ENCODE measurements at regions not wholly inside any gene's neighbourhood (a gene's known extent, or its start where the extent isn't known, plus 50 kb on each side); places are given as distances from the start of the nearest gene placed in this dataset.

DNA sequence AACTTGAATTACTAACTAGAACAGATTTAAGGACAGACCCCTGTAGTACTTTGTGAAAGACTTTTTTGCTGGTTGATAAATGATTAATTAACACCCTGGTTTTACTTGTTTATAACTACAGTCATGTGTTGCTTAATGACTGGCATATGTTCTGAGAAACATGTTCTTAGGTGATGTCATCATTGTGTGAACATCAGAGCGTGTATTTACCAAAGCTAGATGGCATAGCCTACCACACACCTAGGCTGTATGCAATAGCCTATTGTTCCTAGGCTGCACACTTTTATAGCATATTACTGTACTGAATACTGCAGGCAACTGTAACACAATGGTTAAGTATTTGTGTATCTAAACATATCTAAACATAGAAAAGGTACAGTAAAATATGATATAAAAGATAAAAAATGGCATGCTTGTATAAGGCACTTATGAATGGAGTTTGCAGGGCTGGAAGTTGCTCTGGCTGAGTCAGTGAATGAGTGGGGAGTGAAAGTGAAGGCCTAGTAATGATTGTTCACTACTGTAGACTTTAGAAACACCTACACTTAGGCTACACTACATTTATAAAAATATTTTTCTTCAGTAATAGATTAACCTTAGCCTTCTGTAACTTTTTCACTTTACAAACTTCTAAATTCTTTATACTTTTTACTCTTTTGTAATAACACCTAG is 260.3 kb downstream of the KCNRG start:
- Histone ChIP-seq H3K4me3 (no peak overlapping the region), H3K9me3 (peaks cover 0 to 11% (median 0%) of the 10 kb centered on the region in 4 donors), H3K27ac (replicated peaks in 1 of 4) (no peak overlapping the region), H3K4me1 (no peaks in the 10 kb centered on the region), H3K27me3 (no peaks in the 10 kb centered on the region), H3K36me3 (no peaks in the 10 kb centered on the region)
- TF ChIP-seq, protein P1, sequence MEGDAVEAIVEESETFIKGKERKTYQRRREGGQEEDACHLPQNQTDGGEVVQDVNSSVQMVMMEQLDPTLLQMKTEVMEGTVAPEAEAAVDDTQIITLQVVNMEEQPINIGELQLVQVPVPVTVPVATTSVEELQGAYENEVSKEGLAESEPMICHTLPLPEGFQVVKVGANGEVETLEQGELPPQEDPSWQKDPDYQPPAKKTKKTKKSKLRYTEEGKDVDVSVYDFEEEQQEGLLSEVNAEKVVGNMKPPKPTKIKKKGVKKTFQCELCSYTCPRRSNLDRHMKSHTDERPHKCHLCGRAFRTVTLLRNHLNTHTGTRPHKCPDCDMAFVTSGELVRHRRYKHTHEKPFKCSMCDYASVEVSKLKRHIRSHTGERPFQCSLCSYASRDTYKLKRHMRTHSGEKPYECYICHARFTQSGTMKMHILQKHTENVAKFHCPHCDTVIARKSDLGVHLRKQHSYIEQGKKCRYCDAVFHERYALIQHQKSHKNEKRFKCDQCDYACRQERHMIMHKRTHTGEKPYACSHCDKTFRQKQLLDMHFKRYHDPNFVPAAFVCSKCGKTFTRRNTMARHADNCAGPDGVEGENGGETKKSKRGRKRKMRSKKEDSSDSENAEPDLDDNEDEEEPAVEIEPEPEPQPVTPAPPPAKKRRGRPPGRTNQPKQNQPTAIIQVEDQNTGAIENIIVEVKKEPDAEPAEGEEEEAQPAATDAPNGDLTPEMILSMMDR (IDR thresholded peaks at IDR 0.05) = no peak
- TF ChIP-seq POLR2A (IDR thresholded peaks at IDR 0.05; ENCODE audit: low read depth) (no peak), POLR2AphosphoS5 (IDR thresholded peaks at IDR 0.05) (no peak)
- intact Hi-C loops (cut with DNase I) = no loop called here
- 95% methylated on average over 1 of the region's 1 CpG for WGBS
- no peak for DNase-seq (ENCODE audit: extremely low spot score)

GRCh38 chr13:50276550-50276949 is 261.3 kb downstream of the KCNRG start:
- intact Hi-C loops (cut with DNase I) = no loop called here
- no peak overlapping the region for H3K27ac ChIP-seq (replicated peaks in 1 of 4)
- H3K4me3 ChIP-seq = no peak overlapping the region
- no peaks in the 10 kb centered on the region for H3K27me3 ChIP-seq
- H3K36me3 ChIP-seq = no peaks in the 10 kb centered on the region
- 100% methylated on average over 2 of the region's 2 CpGs for WGBS
- no peak for DNase-seq (ENCODE audit: extremely low spot score)
- H3K9me3 ChIP-seq = peaks cover 0 to 11% (median 0%) of the 10 kb centered on the region in 4 donors
- H3K4me1 ChIP-seq = no peaks in the 10 kb centered on the region
- TF ChIP-seq, protein P1 (IDR thresholded peaks at IDR 0.05) = no peak
- TF ChIP-seq POLR2A (IDR thresholded peaks at IDR 0.05; ENCODE audit: low read depth) (no peak), POLR2AphosphoS5 (IDR thresholded peaks at IDR 0.05) (no peak), EP300 (IDR thresholded peaks at IDR 0.05) (no peak)

- DNase-seq (ENCODE audit: extremely low spot score) = no peak
- H3K36me3 ChIP-seq = no peaks in the 10 kb centered on the region
- H3K4me3 ChIP-seq = no peak overlapping the region
- TF ChIP-seq, protein P1 (IDR thresholded peaks at IDR 0.05) = no peak
- 87% methylated on average over 6 of the region's 6 CpGs for WGBS
- intact Hi-C loops (cut with DNase I) = no loop called here
- peaks cover 0 to 15% (median 2%) of the 10 kb centered on the region in 4 donors for H3K9me3 ChIP-seq
- no peak overlapping the region for H3K27ac ChIP-seq (replicated peaks in 1 of 4)
- H3K4me1 ChIP-seq = no peaks in the 10 kb centered on the region
- no peaks in the 10 kb centered on the region for H3K27me3 ChIP-seq
Observed at GRCh38 chr13:50277127-50277526, 261.9 kb downstream of the KCNRG start.

DNA sequence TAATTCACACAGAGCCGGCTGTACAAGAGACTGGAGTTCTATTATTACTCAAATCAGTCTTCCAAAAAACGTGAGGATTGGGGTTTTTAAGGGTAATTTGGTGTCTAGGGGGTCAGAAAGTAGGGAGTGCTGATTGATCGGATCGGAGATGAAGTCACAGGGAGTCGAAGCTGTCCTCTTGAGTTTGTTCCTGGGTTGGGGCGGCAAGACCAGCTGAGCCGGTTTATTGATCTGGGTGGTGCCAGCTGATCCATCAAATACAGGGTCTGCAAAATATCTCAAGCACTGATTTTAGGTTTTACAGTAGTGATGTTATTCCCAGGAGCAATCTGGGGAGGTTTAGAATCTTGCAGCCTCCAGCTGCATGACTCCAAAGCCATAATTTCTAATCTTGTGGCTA is 262.7 kb downstream of the KCNRG start:
- DNase-seq (ENCODE audit: extremely low spot score) = no peak
- TF ChIP-seq POLR2A (IDR thresholded peaks at IDR 0.05; ENCODE audit: low read depth) = no peak
- TF ChIP-seq, protein P1 (IDR thresholded peaks at IDR 0.05) = no peak
- intact Hi-C loops (cut with DNase I) = no loop called here
- H3K27ac ChIP-seq (replicated peaks in 1 of 4) = no peak overlapping the region
- no peaks in the 10 kb centered on the region for H3K4me1 ChIP-seq
- no peak overlapping the region for H3K4me3 ChIP-seq
- H3K27me3 ChIP-seq = no peaks in the 10 kb centered on the region
- WGBS = 86% methylated on average over 7 of the region's 7 CpGs
- peaks cover 0 to 16% (median 2%) of the 10 kb centered on the region in 4 donors for H3K9me3 ChIP-seq
- H3K36me3 ChIP-seq = no peaks in the 10 kb centered on the region

GRCh38 chr13:50280441-50280937 is 265.2 kb downstream of the KCNRG start:
- no peak for DNase-seq (ENCODE audit: extremely low spot score)
- peaks cover 0 to 16% (median 2%) of the 10 kb centered on the region in 4 donors for H3K9me3 ChIP-seq
- no peaks in the 10 kb centered on the region for H3K27me3 ChIP-seq
- TF ChIP-seq, protein P1 (IDR thresholded peaks at IDR 0.05) = no peak
- TF ChIP-seq POLR2AphosphoS5 (IDR thresholded peaks at IDR 0.05) (no peak), POLR2A (IDR thresholded peaks at IDR 0.05; ENCODE audit: low read depth) (no peak), EP300 (IDR thresholded peaks at IDR 0.05) (no peak)
- no peak overlapping the region for H3K27ac ChIP-seq (replicated peaks in 1 of 4)
- WGBS = 92% methylated on average over 4 of the region's 4 CpGs
- intact Hi-C loops (cut with DNase I) = no loop called here
- no peaks in the 10 kb centered on the region for H3K36me3 ChIP-seq
- no peak overlapping the region for H3K4me3 ChIP-seq
- H3K4me1 ChIP-seq = no peaks in the 10 kb centered on the region

All from esophagus muscularis mucosa (tissue), 4 donors.